ENCODE measurements at regions not wholly inside any gene's neighbourhood (a gene's known extent, or its start where the extent isn't known, plus 50 kb on each side); places are given as distances from the start of the nearest gene placed in this dataset.

DNA sequence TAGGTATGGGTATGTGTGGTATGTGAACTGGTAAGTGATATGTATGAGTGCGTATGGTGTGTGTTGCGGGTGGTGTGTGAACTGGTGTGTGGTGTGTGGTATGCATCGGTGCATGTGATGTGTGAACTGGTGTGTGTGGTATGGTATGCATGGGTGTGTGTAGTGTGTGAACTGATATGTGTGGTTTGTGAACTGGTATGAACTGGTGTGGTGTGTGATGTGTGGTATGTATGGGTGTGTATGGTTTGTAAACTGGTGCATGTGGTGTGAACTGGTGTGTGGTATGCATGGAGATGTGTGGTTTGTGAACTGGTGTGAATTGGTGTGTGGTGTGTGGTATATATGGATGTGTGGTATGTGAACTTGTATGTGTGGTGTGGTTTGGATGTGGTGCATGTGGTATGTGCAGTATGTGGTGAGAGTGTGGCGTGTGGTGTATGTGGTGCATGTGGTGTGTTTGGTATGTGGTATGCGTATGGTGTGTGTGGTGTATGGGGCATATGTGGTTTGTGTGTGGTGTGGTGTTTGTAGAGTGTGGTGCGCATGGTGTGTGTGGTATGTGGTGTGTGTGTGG is 208.9 kb upstream of the TNP1 start:
- intact Hi-C loops (cut with DNase I), result no loop called here
- TF ChIP-seq CTCF (IDR thresholded peaks at IDR 0.05), result no peak
- 89 to 99% (median 91%) methylated on average over 6 of the region's 6 CpGs for whole genome bisulfite sequencing, 3 donors
- no peak for ATAC-seq
- H3K4me3 ChIP-seq, result no peak overlapping the region
- no peak for DNase-seq
- no peaks in the 10 kb centered on the region for H3K36me3 ChIP-seq (ENCODE audit: insufficient read depth in 1 of 2, low read depth in 1 of 2)
- H3K9me3 ChIP-seq, result no peaks in the 10 kb centered on the region
- no peaks in the 10 kb centered on the region for H3K4me1 ChIP-seq
- H3K27ac ChIP-seq, result no peak overlapping the region
- no peaks in the 10 kb centered on the region for H3K27me3 ChIP-seq (ENCODE audit: insufficient read depth in 3 of 3, low read length in 2 of 3)

DNA sequence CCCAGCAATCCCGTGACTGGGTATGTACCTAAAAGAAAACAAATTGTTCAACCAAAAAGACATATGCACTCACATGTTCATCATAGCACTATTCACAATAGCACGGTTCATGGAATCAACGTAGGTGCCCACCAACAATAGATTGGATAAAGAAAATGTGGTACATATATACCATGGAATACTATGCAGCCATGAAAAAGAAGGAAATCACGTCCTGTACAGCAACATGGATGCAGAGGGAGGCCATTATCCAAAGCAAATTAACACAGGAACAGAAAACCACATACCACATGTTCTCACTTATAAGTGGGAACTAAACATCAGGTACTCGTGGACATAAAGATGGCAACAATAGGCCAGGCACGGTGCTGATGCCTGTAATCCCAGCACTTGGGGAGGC is 207.9 kb upstream of the TNP1 start:
- Histone ChIP-seq H3K4me3 (no peak overlapping the region), H3K27ac (no peak overlapping the region), H3K36me3 (ENCODE audit: insufficient read depth in 1 of 2, low read depth in 1 of 2) (no peaks in the 10 kb centered on the region), H3K27me3 (ENCODE audit: insufficient read depth in 3 of 3, low read length in 2 of 3) (no peaks in the 10 kb centered on the region), H3K9me3 (no peaks in the 10 kb centered on the region), H3K4me1 (no peaks in the 10 kb centered on the region)
- ATAC-seq (no peak), DNase-seq (no peak)
- no peak for TF ChIP-seq CTCF (IDR thresholded peaks at IDR 0.05)
- WGBS, 3 donors, result 98% methylated on average over 6 of the region's 6 CpGs
- intact Hi-C loops (cut with DNase I), result no loop called here

DNA sequence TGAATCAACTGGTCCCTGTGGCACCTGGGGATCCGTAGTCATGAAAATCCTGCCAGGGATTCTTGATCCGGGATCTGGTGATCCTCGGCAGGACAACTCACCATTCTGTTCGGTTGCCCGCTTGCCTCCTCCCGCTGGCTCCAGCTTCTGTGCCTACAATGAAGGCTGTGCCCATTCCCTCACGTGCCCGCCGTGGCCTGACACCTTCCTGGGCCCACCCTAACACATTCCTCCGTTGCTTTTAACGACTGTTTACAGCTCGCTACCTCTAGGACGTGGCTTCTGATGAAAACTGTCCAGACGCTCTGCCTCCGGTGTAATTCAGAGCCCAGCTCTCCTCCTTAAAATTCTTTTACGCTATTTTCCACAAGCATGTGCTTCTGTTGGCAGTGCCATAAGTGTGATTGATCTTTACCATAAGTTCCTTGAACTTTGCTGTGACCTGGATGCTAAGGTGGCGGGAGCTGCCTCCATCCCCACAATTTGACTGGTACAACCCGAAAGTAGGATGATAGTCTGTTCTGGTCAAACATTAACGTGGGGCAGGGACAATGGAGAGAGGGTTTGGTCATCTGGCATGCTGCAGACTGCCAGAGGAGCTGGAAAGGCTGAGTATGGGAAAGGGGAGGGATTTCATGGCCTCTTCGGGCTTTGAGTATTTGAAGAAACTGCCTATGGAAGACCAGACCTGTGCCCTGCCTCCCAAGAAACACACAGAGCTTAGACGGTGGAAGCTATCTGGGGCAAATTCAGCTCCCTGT is 206.8 kb upstream of the TNP1 start:
- TF ChIP-seq CTCF (IDR thresholded peaks at IDR 0.05), result no peak
- no peak for ATAC-seq
- WGBS, 3 donors, result 88 to 94% (median 90%) methylated on average over 21 of the region's 21 CpGs
- Histone ChIP-seq H3K27ac (no peak overlapping the region), H3K27me3 (ENCODE audit: insufficient read depth in 3 of 3, low read length in 2 of 3) (no peaks in the 10 kb centered on the region), H3K36me3 (ENCODE audit: insufficient read depth in 1 of 2, low read depth in 1 of 2) (no peaks in the 10 kb centered on the region), H3K4me3 (no peak overlapping the region), H3K9me3 (no peaks in the 10 kb centered on the region), H3K4me1 (no peaks in the 10 kb centered on the region)
- no peak for DNase-seq
- intact Hi-C loops (cut with DNase I), result no loop called here

DNA sequence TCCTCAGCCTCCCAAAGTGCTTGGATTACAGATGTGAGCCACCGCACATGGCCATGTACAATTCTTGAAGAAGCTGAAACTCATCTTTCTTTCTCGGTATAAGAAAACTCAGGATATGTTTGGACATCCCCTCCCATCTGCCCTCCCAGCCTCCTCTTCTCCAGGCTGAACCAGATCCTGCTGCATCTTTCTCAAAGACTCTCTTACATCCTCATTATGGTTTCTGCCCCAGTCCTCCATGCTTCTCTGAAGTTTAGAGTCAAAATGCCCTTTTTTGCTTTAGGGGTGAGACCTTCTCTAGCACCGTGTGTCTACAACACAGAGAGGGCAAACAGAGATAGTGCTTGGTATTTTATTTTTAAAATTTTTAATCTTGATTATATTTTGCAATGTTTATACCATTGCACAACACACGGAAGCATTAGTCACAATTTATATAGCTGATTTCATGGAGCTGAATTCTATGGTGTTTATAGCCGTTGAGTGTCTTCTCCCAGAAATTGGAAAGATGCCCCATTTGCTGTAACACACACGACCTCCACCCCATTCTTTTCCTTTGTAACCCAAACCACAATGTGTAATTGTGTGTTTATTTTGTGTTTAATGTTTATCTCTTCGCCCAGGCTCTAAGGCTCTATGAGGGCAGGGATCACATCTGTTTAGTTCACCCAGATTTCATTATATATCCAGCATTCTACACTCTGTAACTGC is 206.0 kb upstream of the TNP1 start:
- TF ChIP-seq CTCF (IDR thresholded peaks at IDR 0.05), result no peak
- Histone ChIP-seq H3K4me1 (no peaks in the 10 kb centered on the region), H3K27ac (no peak overlapping the region), H3K36me3 (ENCODE audit: insufficient read depth in 1 of 2, low read depth in 1 of 2) (no peaks in the 10 kb centered on the region), H3K4me3 (no peak overlapping the region), H3K9me3 (no peaks in the 10 kb centered on the region), H3K27me3 (ENCODE audit: insufficient read depth in 3 of 3, low read length in 2 of 3) (no peaks in the 10 kb centered on the region)
- WGBS, 3 donors, result 89 to 93% (median 90%) methylated on average over 7 of the region's 7 CpGs
- DNase-seq, result no peak
- ATAC-seq, result no peak
- intact Hi-C loops (cut with DNase I), result no loop called here

Data from psoas muscle (tissue), 7 donors.